Islet of Langerhans (tissue), 1 donor: ENCODE measurements at regions not wholly inside any gene's neighbourhood (a gene's known extent, or its start where the extent isn't known, plus 50 kb on each side); places are given as distances from the start of the nearest gene placed in this dataset.
"Not testable (repeated sequence)": the region's sequence is repeated elsewhere in the genome, so short reads cannot be mapped to it uniquely, and the experiment has no call there.

Source experiments
- FAIRE-seq: peaks from one replicate; lab custom pipeline; 2011; peaks lifted over from hg19 to GRCh38; lab: Jason Lieb, UNC

DNA sequence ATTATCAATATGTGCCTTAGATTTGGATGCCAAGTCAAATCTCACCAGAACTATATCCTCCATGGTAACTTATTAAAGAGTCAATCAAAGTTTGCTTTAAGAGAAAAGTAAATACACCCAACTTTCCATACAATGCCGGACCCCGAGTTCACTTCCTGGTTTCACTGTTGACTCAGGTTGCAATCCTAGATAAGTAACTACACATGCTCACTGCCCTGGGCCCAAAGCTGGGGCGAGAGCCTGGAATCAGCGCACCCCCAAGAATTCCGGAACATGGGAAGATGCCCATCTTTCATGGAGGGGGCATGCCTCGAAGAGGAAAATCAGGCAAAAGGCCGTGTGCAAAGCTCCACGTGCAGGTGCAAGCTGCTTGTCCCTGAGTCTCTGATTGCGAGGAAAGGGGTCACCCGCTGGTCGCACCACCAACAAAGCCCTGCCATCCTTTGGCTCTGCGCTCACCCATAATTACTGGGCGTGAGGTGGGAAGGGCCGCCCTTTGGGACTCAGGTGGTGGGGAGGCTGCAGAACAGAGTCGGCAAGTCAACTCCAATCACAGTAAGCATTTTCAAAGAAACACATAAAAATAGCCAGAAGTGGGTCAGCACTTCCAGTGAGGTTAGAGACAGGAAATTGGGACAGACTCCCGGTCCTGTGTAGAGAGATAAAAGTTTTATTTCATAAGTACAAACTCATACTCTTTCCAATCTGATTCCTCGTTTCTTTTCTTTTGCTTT lies 167.7 kb downstream of the TOMM20 start:
- FAIRE-seq, result no peak

DNA sequence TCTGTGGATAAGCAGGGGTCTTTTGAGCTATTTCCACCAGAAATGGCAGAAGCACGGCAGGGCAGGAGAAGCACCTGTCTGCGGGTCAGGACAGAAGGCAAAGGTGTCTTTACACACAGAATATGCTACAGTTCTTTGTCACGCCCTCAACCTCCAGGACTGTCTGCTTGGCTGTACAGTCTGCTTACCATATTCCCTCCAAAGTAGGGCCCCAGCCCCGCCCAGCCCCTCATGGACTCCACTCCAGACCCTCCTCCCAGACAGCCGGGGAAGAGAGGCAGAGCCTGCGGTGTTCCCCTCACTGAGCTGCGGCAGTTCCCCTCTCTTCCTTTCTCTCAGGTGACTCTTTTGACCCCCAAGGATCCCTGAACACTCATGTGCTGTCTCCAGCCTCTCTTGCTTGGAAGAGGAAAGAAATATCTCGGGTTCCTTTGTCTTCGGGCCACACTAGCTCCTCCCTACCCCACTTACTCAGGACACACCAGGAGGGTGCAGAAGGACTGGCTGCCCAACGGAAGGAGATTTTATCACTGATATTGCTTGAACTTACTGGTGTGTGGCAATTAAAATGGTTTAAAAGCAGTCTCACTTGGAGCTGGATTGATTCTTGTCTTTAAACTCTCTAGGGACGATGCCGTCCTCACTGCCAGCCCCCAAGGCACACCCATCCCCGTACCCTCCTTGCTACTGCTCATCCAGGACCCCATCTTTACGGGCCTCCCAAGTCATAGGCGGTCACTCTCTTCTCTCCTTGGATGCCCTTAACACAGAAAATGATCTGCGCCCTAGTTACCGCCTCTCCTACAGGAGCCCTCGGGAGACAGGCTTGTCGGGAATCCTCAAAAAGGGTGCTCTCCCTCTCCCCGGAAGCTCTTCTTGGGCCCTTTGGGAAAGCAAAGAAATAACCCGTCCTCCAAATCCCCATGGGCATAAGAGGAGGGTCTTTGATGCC lies 169.7 kb downstream of the TOMM20 start:
- FAIRE-seq, result no peak

DNA sequence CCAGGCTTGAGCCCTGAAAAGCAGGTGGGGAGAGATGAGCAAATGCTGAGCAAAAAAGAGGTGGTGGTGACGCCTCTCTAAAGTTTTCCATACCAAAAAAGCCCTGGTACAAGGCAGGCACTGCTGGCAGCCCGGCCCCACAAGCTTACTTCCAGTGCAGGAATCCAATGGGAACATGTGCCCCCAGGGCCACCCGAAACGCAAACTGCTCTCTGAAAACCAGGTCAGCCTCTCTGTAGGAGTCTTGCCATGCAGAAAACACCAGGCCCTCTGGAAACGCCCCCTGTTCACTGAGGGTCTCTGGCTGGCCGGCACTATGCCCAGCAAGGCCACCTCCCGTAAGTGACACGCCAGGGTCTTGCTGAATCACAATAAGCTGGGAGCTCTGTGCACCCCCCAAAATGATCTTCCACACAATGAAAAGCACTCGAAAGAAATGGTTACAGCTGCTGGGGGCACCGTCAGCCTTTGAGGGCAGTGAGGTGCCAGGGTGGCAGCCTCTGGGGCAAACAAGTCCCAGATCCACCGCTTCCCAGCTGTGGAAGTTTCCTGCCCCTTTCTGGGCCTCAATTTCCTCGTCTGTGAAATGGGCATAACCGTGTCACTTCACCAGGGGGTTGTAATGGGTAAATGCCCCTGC lies 170.5 kb downstream of the TOMM20 start:
- FAIRE-seq, result no peak

DNA sequence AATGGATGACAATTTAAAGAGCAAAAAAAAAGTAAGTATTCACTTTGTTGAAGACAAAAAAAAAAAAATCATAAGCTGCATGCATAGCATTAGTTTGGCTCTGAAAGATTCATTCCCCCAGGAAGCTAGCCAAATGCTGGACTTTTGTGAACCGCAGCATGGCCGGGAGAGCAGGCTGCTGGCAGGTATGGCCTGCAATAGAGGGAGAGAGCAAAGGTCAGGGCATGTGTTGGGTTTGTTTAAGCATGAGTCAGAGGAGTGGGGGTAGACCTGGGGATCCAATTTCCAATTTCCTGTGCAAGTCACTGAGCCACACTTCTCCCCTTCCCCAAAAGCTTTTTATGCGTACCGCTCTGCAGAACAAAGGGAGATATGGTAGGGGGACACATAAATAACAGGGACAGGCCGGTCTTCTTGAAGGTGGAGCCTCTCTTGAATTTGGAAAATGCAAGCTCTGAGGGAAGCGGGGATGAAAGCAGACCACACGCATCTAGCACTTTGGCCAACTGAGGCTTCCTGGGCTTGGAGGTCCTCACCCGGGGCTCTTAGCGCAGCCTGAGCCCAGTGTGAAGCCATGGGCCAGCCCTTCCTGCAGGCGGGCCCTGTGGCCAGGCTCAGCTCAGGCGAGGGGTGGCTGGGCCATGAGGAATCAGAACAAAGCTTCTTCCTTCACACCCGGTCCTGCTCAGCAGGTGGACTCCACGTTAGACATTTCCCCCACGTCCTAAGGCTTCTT lies 171.1 kb downstream of the TOMM20 start:
- FAIRE-seq, result no peak

DNA sequence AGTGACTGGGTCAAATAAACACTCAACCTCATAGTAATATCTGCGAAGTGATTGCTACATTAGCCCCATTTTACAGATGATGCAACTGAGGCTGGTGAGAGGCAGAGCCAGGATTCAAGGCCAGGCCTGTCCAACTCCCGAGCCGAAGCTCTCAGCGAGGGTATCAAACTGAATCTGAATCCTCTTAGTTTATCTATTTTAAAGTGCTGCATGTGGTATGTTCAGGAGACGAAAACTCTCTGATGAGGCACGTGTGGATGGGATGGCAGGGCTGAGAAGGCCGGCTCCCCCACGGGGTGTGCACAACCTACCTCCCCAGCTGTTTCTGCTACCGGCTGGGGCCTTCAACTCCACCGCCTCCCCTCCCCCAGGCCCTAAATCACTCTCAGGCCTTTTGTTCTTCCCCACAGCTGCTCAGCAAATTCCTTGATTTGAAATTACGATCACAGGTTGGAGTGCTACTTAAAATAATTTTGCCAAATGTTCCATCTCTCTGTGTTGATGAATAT lies 171.8 kb downstream of the TOMM20 start:
- FAIRE-seq, result no peak

DNA sequence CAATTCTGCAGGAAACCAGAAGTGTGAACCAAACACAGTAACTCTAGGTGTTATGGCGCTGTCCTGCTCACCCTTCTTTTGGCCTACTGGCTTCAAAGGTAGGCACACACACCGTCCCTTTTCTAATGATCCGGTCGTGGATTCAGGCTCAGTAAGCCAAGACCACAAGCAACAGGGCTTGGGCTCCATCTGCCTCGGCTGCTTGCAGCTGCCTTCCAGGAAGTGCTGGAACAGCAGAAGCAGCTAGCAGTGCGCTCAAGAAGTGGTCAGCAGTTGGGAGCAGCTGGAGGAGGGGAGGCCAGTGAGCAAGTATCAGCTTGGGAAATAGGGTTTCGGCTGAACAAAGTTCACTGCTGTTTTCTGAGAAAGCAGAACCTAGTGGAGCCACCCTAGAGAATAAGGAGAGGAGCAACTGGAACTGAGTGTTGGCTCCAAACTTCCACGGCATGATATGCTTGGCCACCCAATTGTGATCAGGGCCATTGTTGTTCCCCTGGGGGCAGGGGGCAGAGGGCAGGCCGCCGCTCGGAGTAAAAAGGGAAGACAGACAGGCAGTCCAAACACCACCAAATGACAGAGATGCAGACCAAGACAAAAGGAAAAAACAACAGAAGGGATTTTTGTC lies 173.4 kb downstream of the TOMM20 start:
- no peak for FAIRE-seq

DNA sequence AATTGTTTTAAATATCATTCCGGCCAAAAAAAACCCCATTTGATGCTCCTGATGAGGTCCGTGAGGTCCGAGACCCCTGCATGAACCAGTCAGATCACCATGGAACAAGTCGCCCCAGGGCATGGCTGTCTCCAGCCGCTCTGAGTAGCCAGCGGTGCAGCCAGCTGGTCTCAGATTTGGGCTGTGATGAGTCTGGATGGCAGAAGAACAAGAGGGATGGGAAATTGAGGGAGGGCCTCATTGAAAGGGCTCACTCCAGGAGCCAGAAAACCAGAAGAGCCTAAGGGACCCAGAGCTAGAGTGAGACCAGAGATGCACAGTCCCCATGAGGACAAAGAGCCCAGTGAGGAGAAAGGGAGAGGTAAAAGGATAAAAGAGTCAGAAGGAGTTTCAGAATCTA lies 174.0 kb downstream of the TOMM20 start:
- no peak for FAIRE-seq

DNA sequence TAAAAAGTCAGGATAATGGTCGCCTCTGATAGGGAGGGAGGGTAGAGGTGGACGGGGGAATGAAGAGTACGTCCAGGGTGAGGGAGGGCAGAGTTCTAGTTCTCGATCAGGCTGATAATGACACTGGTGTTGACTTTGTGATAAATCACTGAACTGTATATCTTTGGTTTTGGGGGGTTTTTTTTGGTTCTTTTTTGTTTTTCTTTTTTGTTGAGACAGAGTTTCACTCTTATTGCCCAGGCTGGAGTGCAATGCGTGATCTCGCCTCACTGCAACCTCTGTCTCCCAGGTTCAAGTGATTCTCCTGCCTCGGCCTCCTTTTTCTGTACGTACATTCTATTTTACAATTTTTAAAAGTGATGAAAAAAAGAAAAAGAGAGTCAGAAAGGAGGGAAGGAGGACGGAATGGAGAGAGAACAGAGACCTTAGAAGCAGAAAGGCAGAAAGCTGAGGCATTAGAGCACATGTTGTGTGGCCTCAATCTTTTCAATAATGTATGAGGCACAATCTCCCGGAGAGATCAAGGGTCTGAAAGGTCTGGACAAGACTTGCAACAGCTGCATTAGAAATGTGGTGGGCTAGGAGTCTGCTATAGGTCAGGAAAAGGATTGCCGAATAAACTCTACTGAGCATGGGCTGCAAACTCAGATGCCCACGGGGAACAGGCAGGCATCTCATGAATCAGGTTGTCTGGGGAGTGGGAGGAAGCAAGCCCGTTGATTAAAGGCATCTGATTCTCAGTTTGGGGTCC lies 174.8 kb downstream of the TOMM20 start:
- no peak for FAIRE-seq

DNA sequence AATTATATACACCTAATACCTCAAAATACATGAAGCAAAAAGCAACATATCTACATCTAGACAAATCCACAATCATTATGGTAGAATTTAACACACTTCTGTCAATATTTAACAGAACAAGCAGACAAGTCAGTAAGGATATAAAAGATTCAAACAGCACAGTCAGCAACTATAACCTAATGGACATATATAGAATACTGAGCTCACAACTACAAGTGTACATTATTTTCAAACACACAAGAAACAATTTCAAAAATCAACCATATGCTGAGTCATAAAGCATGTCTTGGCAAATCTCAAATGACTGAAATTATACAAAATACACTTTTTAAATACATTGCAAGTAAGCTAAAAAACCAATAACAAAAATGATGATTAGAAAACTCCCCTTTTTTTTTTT lies 178.0 kb downstream of the TOMM20 start:
- FAIRE-seq, result peak; percentile 49

DNA sequence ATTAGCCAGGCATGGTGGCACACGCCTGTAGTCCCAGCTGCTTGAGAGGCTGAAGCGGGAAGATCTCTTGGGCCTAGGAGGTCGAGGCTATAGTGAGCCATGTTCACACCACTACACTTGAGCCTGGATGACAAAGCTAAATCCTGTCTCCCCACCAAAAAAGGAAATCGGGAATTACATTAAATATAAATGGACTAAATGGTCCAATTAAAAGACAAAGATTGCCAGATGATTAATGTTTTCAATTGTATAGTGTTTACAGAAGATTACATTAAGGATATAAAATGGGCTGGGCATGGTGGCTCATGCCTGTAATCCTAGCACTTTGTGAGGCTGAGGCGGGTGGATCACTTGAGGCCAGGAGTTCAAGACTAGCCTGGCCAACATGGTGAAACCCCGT lies 179.1 kb downstream of the TOMM20 start:
- FAIRE-seq, result not testable (repeated sequence)

DNA sequence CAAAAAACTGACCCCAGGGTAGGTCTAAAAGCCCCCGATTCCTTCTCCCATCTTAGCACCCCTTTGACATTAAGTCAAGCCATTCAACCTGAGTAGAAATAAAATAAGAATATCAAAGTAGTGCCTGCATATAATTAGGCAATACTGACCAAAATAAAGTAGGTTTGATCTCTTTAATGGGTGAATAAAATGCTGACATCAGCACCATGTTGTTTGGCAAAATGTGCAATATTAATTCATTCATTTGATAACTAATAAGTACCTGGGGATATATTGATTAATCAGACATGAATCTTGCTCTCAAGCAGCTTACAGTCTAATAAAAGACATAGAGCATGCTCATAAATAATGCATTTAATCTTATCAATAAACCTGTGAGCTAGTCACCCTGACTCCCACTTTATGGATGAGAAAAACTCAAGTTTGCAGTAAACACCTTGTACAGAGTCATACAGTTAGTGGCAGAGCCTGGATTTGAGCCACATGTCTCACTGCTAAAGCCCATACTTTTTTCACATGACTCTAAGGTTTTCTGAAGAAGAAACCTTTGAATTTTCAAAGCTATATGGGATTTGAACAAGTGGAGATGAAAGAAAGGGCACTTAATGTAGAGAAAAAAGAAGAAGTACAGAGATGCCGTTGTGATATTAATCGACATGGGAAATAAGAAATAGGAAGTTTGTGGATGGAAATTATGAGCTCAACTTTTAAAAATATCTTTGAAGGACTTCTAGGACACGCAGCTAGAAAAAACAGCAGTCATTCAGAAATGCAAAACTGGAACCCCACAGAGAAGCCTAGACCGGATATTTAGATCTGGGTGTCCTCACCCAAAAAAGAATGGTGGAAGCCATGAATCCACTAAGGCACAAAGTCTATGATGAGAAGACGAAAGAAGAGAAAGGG lies 183.9 kb downstream of the TOMM20 start:
- FAIRE-seq, result no peak

DNA sequence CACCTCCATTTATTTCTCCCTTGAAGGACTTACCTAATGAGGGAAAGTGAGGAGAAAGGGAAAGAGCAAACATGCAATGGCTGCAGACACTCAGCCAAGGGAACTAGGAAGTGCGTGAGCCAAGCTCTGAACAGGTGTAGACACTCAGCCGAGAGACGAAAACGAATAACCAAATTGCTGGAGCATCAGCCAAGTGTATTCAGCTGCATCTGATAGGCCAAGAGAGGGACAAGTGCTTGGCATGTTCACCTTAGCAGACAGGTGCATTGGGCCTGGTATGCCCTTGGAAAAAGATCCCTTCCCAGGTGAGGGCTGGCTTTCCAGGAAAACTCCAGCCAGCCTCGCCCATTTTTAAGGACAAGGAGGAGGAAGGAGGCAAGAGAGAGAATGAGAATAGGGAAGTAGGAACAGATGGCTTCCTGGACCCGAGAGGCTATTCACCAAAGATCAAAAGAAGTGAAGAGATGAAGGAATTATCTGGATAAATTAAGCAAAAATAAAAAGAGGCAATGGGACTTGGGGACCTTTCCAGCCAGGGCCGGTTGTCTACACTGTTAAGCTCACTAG lies 184.7 kb downstream of the TOMM20 start:
- FAIRE-seq, result no peak

DNA sequence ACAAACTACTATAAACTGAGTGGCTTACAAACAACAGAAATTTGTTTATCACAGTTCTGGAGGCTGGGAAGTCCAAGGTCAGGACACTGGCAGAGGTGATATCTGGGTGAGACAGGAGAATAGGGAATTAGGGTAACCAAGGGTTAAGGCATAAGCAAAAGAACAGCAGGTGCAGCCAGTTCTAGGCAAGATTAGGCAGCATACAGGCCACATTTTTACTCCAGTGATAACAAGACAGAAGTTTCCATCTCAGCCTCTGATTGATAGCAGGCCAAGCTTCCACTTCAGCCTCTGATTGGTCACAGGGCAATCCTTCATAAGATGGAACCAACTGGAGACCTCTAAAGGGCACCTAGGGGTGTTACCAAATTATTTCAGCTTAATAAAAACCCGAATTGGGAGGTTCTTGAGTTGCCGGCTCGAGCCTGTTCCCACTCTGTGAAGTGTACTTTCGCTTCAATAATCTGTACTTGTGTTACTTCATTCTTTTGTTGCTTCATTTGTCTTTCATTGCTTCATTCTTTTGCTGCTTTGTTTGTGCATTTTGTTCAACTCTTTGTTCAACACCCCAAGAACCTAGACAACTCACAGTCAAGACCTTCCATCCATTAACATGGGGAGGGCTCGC lies 185.6 kb downstream of the TOMM20 start:
- no peak for FAIRE-seq

DNA sequence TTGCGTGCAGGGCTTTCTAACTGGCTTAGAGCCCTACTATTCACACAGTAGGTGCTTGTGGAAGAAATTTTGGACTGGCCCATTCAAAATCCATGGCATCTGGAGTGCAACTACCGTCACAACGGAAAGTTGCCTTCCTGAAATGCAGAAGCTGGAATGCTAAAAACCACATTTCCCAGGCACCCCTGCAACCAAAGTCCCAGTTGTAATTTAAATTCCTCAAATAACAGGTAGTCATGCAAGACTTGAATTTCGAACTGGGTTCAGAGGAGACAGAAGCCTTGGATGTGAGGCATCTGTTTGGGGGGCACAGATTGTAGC lies 186.7 kb downstream of the TOMM20 start:
- no peak for FAIRE-seq

DNA sequence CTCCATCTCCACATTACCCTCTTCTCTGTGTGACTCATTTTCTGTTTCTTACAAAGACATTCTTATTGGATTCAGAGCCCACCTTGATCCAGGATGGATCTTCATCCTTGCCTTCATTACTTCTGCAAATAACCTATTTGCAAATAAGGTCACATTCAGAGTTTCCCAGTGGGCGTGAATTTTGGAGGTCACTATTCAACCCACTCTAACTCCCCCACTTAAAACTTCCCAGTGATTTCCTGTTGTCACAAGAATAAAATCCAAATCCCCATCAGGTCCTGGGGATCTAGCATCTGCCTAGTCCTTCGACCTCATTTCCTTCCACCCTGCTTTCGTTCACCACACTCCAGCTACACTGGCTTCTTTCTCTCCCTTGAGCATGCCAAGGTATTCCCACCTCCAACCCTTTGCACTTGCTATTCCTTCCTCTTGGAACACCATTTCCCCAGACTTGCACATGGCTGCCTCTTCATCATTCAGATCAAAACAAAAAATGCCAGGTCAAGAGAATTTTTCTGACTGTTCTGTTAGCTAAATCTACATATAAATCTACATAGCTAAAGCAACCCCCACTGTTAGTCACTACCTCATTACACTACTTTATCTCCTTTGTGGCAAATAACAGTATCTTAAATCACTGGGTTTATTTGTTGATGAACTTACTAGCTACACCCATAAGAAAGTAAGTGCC lies 187.2 kb downstream of the TOMM20 start:
- FAIRE-seq, result no peak

DNA sequence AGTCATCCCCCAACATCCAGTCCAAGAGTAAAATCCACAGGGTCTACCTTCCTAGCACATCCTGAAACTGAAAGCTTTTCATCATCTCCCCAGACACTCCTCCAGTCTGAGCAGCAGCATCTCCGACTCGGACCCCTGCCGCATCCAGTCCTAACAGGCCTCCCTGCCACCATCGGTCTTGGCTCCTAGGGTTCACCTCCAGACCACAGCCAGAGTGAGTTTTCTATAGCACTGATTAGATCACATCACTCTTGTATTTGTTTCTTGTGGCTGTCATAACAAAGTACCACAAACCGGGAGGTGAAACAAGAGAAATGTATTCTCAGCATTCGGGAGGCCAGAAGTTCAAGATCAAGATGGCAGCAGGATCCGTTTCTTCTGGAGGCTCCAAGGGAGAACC lies 187.8 kb downstream of the TOMM20 start:
- FAIRE-seq, result no peak

DNA sequence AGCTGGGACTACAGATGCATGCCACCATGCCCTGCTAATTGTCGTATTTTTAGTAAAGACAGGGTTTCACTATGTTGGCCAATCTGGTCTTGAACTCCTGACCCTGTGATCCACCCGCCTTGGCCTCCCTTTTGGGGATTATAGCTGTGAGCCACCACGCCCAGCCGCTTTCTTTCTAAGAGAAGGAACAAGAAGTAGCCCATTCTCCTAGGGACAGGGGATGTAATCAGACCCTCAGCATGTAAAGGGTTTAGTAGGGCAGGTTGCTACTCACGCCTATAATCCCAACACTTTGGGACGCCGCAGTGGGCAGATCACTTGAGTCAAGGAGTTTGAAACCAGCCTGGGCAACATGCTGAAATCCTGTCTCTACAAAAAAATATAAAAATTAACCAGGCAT lies 189.7 kb downstream of the TOMM20 start:
- FAIRE-seq, result no peak

DNA sequence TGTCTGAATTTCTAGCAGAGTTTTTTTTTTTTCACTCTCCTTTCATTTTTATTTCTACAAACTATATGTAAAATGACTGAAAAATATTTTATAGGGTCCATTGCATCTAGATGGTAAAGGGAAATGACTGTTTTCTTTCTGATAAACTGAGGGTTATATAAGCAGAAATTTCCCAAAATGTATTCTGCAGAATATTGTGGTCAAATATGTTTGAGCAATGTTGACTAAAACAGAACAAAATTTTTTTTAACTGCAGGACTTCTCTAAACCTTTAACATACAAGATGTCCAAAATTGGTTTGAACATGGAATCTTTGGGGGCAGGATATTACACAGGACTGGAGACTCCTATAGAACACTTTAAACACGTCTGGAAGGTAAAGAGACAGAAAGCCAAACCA lies 190.5 kb downstream of the TOMM20 start:
- FAIRE-seq, result no peak
